ENCODE measurements at regions not wholly inside any gene's neighbourhood (a gene's known extent, or its start where the extent isn't known, plus 50 kb on each side); places are given as distances from the start of the nearest gene placed in this dataset.

DNA sequence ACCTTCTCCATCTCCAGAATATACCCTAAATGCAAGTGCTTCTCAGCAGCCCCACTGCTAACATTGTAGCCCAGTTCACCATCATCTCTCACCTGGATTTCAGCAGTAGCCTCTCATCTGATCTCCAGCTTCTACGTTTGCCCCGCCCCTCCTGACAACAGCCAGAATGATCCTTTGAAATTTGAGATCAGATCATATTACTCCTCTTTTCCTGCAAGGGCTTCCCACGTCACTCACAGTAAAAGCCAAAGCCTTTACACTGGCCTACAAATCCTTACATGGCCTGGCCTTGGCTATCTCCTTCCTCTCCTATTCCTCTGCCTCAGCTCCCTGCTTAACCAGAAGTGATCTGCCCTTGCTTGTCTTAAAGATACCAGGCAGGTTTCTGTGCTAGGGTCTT is 94.3 kb upstream of the NBEA start:
- DNase-seq (ENCODE audit: low read depth, low spot score) (no peak), ATAC-seq (peak; percentile 46; the same call in 1 of the 2 replicates)
- Histone ChIP-seq H3K9ac (ENCODE audit: low read length) (no peak overlapping the region), H3K36me3 (ENCODE audit: control insufficient read depth in 1 of 2, insufficient read depth in 2 of 2, low read length in 2 of 2) (no peaks in the 10 kb centered on the region), H3K4me2 (ENCODE audit: low read length) (peak overlapping the region; percentile 11; the same call in 1 of the 2 replicates), H2AFZ (ENCODE audit: low read depth, low read length, poor library complexity, severe bottlenecking) (no peak overlapping the region), H3K27ac (ENCODE audit: low read depth, low read length) (no peak overlapping the region), H3K4me3 (replicated peaks in 1 of 2; ENCODE audit: low read depth in 1 of 2, low read length in 2 of 2) (no peak overlapping the region), H3K27me3 (ENCODE audit: insufficient read depth, low read length) (no peaks in the 10 kb centered on the region), H3K4me1 (ENCODE audit: control insufficient read depth in 1 of 2, insufficient read depth in 2 of 2, low read length in 2 of 2) (peaks cover 4 to 10% of the 10 kb centered on the region in 2 experiments; a peak in 2 of 4 replicates), H3K9me2 (ENCODE audit: insufficient read depth) (no peaks in the 10 kb centered on the region), H3K9me3 (ENCODE audit: control insufficient read depth in 1 of 2, insufficient read depth in 1 of 2, low read depth in 1 of 2, low read length in 2 of 2) (no peaks in the 10 kb centered on the region), H4K20me1 (ENCODE audit: insufficient read depth) (no peaks in the 10 kb centered on the region), H3K79me2 (ENCODE audit: insufficient read depth, low read length) (no peaks in the 10 kb centered on the region)
- intact Hi-C loops (cut with micrococcal nuclease), result loop anchor here (2.0 kb wide), 1 partner anchor 39 kb away; no protein-coding TSS in a partner anchor
- no TSS peak for BruUV-seq (replicated peaks)
- TF ChIP-seq TCF7L2 (IDR thresholded peaks at IDR 0.05; ENCODE audit: borderline replicate concordance, extremely low read depth, insufficient read depth, insufficient read length) (peak; percentile 81), POLR2A (IDR thresholded peaks at IDR 0.05; ENCODE audit: borderline replicate concordance, extremely low read depth, insufficient read depth, insufficient read length) (no peak)
- ChIA-PET CTCF (interaction anchor here (1.6 kb wide), 1 partner anchor 14 kb away, joined by 4 read pairs; no protein-coding TSS in a partner anchor), RAD21 (ENCODE audit: low non-redundant PET in 1 of 2, low total read pairs in 2 of 2, uncharacterized antibody in 2 of 2, unreplicated experiment in 2 of 2) (no interaction called here), POLR2A (no interaction called here)

DNA sequence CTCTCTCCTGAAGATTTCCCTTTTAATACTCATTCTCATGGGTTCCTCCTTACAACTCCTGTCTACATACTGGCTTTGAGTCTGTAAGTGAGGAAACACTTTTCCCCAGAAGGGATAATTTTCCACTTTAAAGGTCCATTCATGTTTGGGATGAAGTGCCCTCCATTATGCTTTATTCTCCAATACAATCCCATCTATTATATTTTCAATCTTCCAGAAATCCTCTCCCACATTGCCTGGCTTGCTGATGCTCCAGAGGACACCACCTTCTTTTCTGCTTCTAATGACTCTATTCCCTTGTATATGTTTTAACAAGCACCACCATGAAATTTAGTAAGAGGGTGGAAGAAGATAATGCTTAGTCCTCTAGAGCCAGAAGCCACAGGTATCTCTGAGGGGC is 92.7 kb upstream of the NBEA start:
- H3K9me2 ChIP-seq (ENCODE audit: insufficient read depth), result no peaks in the 10 kb centered on the region
- H2AFZ ChIP-seq (ENCODE audit: low read depth, low read length, poor library complexity, severe bottlenecking), result no peak overlapping the region
- no peaks in the 10 kb centered on the region for H3K36me3 ChIP-seq (ENCODE audit: control insufficient read depth in 1 of 2, insufficient read depth in 2 of 2, low read length in 2 of 2)
- H3K27me3 ChIP-seq (ENCODE audit: insufficient read depth, low read length), result no peaks in the 10 kb centered on the region
- no peaks in the 10 kb centered on the region for H4K20me1 ChIP-seq (ENCODE audit: insufficient read depth)
- CTCF ChIA-PET, result no interaction called here
- intact Hi-C loops (cut with micrococcal nuclease), result loop anchor here (2.0 kb wide), 1 partner anchor 37 kb away; no protein-coding TSS in a partner anchor
- DNase-seq (ENCODE audit: low read depth, low spot score) (no peak), ATAC-seq (no peak)
- H3K27ac ChIP-seq (ENCODE audit: low read depth, low read length), result no peak overlapping the region
- H3K9ac ChIP-seq (ENCODE audit: low read length), result no peak overlapping the region
- H3K4me3 ChIP-seq (replicated peaks in 1 of 2; ENCODE audit: low read depth in 1 of 2, low read length in 2 of 2), result no peak overlapping the region
- H3K4me1 ChIP-seq (ENCODE audit: control insufficient read depth in 1 of 2, insufficient read depth in 2 of 2, low read length in 2 of 2), result peaks cover 12 to 17% of the 10 kb centered on the region in 2 experiments; a peak in 2 of 4 replicates
- no peak for TF ChIP-seq ZBTB33 (IDR thresholded peaks at IDR 0.05; ENCODE audit: extremely low read depth, insufficient replicate concordance, low read length)
- no peak for TF ChIP-seq FOSL1 (IDR thresholded peaks at IDR 0.05; ENCODE audit: low read depth)
- TF ChIP-seq JUND (IDR thresholded peaks at IDR 0.05), result no peak
- no peak for TF ChIP-seq CTCF (IDR thresholded peaks at IDR 0.05 in 2 of 3, conservative IDR thresholded peaks at IDR 0.05 in 1 of 3; ENCODE audit: borderline replicate concordance in 1 of 3, insufficient read depth in 1 of 3, low read depth in 2 of 3, low read length in 2 of 3)
- no peak for TF ChIP-seq ELF1 (IDR thresholded peaks at IDR 0.05; ENCODE audit: borderline replicate concordance, low read depth)
- no peak for TF ChIP-seq YY1 (IDR thresholded peaks at IDR 0.05; ENCODE audit: extremely low read depth, insufficient replicate concordance, low read depth, low read length)
- no peak for TF ChIP-seq POLR2A (IDR thresholded peaks at IDR 0.05; ENCODE audit: borderline replicate concordance, extremely low read depth, insufficient read depth, insufficient read length)
- no peak for TF ChIP-seq ZNF274 (IDR thresholded peaks at IDR 0.05; ENCODE audit: low read depth, low read length)
- TF ChIP-seq EZH2 (IDR thresholded peaks at IDR 0.05), result no peak
- H3K9me3 ChIP-seq (ENCODE audit: control insufficient read depth in 1 of 2, insufficient read depth in 1 of 2, low read depth in 1 of 2, low read length in 2 of 2), result no peaks in the 10 kb centered on the region
- BruUV-seq (replicated peaks), result no TSS peak
- H3K79me2 ChIP-seq (ENCODE audit: insufficient read depth, low read length), result no peaks in the 10 kb centered on the region
- RAD21 ChIA-PET (ENCODE audit: low non-redundant PET in 1 of 2, low total read pairs in 2 of 2, uncharacterized antibody in 2 of 2, unreplicated experiment in 2 of 2), result no interaction called here
- POLR2A ChIA-PET, result no interaction called here
- no peak overlapping the region for H3K4me2 ChIP-seq (ENCODE audit: low read length)
